Fibroblast of lung (primary cell): ENCODE measurements at regions not wholly inside any gene's neighbourhood (a gene's known extent, or its start where the extent isn't known, plus 50 kb on each side); places are given as distances from the start of the nearest gene placed in this dataset.

Experiments used
- CTCF ChIP-seq, 2 donors: IDR thresholded peaks in 1 of 2; conservative IDR thresholded peaks in 1 of 2; 1 replicate in 1 of 2; 2 replicates in 1 of 2; pipeline ENCODE4 v1.5.1; 2011 to 2012; ENCODE audit warnings: low read length in 2 of 2, control low read depth in 1 of 2, inconsistent platforms in 1 of 2, low read depth in 1 of 2, mild to moderate bottlenecking in 1 of 2
- EZH2 ChIP-seq: IDR thresholded peaks from 2 replicates; pipeline ENCODE4 v1.5.1; 2012; ENCODE audit warnings: low read length, control low read depth, mild to moderate bottlenecking; ENCODE audit errors: missing control alignments

GRCh38 chr17:6191405-6192324 is 121.5 kb downstream of the WSCD1 start:
- no peak for TF ChIP-seq CTCF (conservative IDR thresholded peaks at IDR 0.05 in 1 of 2, IDR thresholded peaks at IDR 0.05 in 1 of 2; ENCODE audit: low read depth in 1 of 2, low read length in 2 of 2)
- no peak for TF ChIP-seq EZH2
